Stimulated activated CD8-positive, alpha-beta memory T cell treated with anti-CD3 and anti-CD28 coated beads, Interleukin-4, amount 100 ng/mL, for 48 hours (primary cell): ENCODE measurements at regions not wholly inside any gene's neighbourhood (a gene's known extent, or its start where the extent isn't known, plus 50 kb on each side); places are given as distances from the start of the nearest gene placed in this dataset.

Source experiments
- DNase-seq: peaks from one replicate; pipeline ENCODE4 v3.0.0-alpha.2; 2020

GRCh38 chr3:21132896-21133295, 618.1 kb downstream of the ZNF385D start:
- DNase-seq, result no peak

GRCh38 chr3:21120826-21121225, 630.2 kb downstream of the ZNF385D start:
- no peak for DNase-seq

DNA sequence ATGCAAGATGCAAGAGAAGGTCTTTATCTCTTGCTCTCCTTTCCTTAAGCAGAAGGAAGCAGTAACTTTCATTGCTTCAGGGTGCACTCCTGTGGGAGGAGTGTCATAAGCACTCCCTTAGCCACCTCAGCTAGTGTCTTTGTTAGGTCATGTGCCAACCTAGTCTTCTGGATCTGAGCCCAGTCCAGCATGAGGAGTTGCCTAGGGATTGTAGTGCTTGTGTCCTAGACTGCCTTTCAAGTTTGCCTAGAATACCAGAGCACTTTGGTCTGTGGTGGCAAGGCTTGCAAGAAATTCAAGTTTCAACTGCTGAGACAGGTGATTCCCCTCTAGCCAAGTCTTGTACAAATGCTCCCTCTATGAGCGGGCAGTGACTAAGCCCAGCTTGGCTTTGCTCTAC, 633.6 kb downstream of the ZNF385D start:
- no peak for DNase-seq

- DNase-seq, result no peak
Measured at GRCh38 chr3:21109056-21109455, 642.0 kb downstream of the ZNF385D start.

GRCh38 chr3:21105784-21106183, 645.2 kb downstream of the ZNF385D start:
- no peak for DNase-seq

- no peak for DNase-seq
Measured at GRCh38 chr3:21100656-21101359, 650.2 kb downstream of the ZNF385D start.

GRCh38 chr3:21094686-21095085, 656.3 kb downstream of the ZNF385D start:
- DNase-seq, result no peak

DNA sequence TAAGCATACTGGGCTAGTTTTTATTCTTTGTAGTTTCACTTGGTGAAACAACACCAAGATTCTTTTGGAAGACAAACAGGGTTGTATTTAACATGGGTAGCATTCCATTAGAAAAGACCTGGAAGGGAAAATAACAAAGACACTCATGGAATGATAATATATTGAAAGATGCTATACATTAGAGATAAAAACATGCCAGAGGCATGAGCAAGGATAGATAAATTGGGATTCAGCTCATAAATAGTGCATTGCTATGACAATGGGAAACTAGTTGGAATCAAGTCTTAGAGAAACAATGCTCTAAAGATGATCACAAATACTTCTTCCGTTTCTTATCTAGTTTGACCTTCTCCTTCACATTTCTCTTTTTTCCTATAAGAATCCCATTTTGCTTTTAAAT, 677.4 kb downstream of the ZNF385D start:
- DNase-seq, result no peak

DNA sequence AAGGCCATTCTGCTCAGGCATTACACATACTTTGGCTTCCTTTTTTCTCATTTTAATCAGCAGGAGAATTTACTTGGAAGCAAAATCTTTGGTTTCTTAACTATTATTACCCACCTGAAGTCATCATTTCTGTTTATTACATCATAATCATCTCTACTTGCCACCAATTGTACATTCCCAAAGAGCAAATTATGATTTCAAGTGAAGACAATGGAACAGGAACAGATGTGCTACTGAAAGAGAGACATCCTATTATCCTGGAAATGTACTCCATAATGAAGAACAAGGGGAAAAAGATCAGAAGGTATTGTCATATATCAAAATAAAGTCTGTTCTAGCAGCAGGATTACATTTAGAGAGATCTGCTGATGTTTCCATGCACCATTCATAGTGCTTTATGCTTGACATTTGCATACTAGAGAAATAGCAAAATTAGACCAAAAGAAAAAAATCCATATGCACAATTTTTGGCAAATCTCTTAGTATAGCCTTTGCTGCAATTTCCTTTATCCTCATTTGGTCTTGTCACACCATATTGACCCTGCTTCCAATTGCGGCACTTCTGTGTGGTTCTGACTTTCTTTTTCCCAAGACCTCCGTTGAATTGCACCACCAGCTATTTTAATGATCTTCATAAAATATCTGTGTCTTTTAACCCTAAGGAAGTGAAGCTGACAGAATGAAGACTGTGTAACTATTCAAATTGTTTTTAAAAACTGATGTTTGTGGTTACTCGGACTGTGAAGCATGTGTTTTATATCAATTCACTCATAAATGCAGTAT, 683.8 kb downstream of the ZNF385D start:
- DNase-seq, result no peak

- no peak for DNase-seq
Measured at GRCh38 chr3:21062831-21063294, 688.1 kb downstream of the ZNF385D start.

DNA sequence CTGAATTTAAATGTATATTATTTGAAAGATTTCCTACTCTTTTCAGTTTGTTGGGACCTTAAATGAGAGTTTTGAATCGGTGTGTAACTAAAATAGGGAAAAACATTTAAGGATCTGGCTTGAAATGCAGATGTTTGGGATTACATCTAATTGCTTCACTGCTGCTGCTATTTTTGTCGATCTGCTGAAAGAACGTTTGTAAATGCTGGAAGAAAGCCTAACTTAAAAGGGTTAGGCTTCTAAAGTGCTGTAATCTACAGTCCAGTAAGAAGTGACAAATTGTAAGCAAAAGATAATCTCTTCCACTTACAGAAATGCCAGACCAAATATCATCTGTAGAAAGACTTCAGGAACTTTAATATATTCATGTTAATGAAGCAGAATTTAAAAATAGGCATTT, 691.6 kb downstream of the ZNF385D start:
- no peak for DNase-seq

DNA sequence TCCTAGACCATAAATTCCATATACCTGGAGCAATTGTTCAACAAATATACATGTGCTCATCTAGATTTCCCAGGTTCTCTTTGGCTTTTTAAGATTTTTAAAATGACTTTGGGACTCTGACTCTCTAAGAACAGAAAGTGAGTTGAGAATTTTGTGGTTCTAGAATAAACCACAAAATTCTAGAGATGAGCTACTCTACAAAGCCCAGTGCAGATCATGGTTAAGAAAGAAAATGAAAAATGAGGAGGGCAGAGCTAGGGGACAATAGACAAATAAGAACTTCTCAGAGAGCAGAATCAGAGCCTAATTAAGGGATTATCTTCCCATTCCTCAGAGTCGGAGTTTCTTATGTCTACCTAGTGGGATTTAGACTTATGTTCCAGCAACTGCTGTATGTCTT, 694.7 kb downstream of the ZNF385D start:
- no peak for DNase-seq

- no peak for DNase-seq
Measured at GRCh38 chr3:21055015-21055414, 696.0 kb downstream of the ZNF385D start.

DNA sequence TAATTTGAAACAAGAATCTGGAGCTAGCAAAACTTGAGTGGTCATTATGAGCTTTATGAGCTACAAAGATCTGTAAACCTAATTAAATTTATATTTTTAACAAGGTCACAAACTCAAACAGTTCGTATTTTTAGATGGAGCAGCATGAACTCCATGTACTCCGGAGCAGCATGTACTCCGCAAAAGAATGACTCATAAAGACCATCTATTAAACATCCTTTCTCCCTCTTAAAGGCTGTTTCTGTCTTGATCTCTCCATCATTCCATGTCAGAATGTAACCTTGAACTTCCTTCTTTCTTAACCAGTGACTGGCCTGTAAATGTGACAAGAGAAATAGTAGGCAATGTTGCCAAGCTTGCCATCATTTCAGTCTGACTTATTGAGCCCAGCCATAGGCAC, 696.9 kb downstream of the ZNF385D start:
- DNase-seq, result no peak

GRCh38 chr3:21049334-21050062, 701.5 kb downstream of the ZNF385D start:
- DNase-seq, result no peak

DNA sequence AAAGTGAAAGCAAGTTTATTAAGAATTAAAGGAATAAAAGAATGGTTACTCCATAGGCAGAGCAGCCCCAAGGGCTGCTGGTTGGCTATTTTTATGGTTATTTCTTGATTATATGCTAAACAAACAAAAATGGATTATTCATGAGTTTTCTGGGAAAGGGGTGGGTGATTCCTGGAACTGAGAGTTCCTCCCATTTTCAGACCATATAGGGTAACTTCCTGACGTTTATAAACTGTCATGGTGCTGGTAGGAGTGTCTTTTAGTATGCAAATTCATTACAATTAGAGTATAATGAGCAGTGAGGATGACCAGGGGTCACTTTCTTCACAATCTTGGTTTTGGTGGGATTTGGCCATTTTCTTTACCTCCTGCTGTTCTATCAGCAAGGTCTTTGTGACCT, 707.9 kb downstream of the ZNF385D start:
- DNase-seq, result no peak

DNA sequence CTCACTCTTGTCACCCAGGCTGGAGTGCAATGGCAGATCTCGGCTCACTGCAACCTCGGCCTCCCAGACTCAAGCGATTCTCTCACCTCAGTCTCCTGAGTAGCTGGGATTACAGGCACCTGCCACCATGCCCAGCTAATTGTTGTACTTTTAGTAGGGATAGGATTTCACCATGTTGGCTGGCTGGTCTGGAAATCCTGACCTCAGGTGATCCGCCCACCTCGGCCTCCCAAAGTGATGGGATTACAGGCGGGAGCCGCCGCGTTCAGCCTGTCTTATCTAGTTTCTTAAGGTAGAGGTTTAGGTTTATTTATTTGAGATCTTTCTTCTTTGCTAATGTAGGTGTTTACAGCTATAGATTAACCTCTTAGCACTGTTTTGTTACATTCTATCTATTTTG, 708.8 kb downstream of the ZNF385D start:
- DNase-seq, result no peak

- DNase-seq, result no peak
Measured at GRCh38 chr3:21041621-21042020, 709.4 kb downstream of the ZNF385D start.

DNA sequence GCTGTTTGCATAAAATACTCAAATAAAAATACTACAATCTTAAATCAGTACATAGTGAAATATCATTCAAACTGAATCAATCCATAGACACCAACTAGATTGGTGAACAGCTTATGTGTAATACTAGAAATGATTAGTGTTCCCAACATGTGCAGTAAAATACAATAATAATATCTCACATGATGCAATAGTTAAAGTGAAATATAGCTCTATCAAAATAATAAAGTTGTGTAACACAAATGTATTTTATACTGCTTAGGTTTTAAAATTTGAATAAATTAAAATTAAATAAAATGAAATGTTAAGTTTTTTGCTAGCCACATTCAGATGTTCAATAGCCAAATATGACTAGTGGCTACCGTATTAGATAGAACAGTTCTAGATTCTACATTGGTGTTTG, 714.1 kb downstream of the ZNF385D start:
- no peak for DNase-seq

- no peak for DNase-seq
Measured at GRCh38 chr3:21028412-21028811, 722.6 kb downstream of the ZNF385D start.

DNA sequence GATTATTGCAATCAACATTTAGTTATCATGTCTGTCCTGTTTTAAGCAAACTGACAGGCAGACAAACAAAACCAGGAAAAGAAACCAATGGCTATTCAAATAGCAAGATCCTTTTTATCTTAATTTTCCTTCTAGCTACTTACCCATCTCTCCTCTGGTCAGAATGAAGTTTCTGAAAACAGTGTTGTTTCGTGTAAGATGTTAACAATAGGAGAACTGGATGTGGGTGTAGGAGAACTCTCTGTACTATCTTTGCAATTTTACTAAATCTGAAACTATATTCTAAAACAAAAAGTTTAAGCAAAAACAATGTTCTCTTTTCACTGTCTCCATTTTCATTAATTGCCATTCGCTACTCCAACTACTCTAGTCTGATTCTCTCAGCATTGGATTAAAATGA, 726.4 kb downstream of the ZNF385D start:
- DNase-seq, result no peak

DNA sequence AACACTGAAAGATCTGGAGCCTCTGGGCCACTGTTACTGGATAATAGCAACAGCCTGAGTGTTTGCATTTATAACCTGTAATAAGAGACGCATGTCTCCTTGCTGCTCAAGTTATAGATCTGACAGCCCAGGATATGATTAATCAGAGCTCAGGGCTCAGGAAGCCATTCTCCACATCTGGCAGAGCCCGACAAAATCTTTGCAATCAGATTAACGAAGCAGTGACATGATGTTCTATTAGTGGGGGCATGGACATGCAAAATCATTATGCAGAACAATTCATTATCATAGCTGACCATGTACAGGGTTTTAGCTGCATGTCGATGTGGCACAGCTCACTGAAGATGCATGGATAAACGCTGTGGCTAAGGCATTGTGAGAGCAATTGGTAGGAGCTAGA, 730.3 kb downstream of the ZNF385D start:
- DNase-seq, result no peak

DNA sequence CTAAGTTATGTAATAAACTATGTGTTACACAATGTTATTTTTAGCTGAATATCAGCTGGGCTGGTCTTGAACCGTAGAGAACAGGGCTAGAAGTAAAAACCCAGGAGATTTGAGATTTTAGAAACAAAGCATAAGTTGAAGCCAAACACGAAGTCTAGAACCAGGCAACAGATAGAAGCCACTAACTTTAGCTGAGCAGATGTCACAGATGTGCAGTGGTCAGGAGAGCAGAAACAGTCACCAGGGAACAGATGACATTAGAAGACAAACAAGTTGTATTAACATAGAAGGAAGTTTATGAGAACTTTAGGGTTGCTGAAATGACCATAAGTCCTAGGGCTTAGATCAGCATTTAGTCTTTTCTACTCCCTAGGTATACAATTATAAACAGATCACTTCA, 731.0 kb downstream of the ZNF385D start:
- no peak for DNase-seq
